CD4-positive, alpha-beta T cell treated with Interferon alpha-2 for 1 hour (primary cell): ENCODE measurements at regions not wholly inside any gene's neighbourhood (a gene's known extent, or its start where the extent isn't known, plus 50 kb on each side); places are given as distances from the start of the nearest gene placed in this dataset.
"Not testable (repeated sequence)": the region's sequence is repeated elsewhere in the genome, so short reads cannot be mapped to it uniquely, and the experiment has no call there.

Source experiments
- DNase-seq, 2 donors: peaks; one replicate each; pipeline ENCODE4 v3.0.0-alpha.2; 2020 to 2022

- DNase-seq = no peak
Observed at GRCh38 chr18:997499-997898, 92.8 kb downstream of the ADCYAP1 start.

- no peak for DNase-seq
Observed at GRCh38 chr18:998936-999335, 94.3 kb downstream of the ADCYAP1 start.

- DNase-seq = no peak
Observed at GRCh38 chr18:1002653-1003178, 98.0 kb downstream of the ADCYAP1 start.

GRCh38 chr18:1003499-1003898, 98.8 kb downstream of the ADCYAP1 start:
- no peak for DNase-seq

- no peak for DNase-seq
Observed at GRCh38 chr18:1006304-1006703, 101.6 kb downstream of the ADCYAP1 start.

GRCh38 chr18:1006965-1007364, 102.3 kb downstream of the ADCYAP1 start:
- DNase-seq = no peak

GRCh38 chr18:1011349-1011748, 106.7 kb downstream of the ADCYAP1 start:
- DNase-seq = no peak

GRCh38 chr18:1012775-1013174, 108.1 kb downstream of the ADCYAP1 start:
- DNase-seq = no peak

- no peak for DNase-seq
Observed at GRCh38 chr18:1013951-1014350, 109.3 kb downstream of the ADCYAP1 start.

- no peak for DNase-seq
Observed at GRCh38 chr18:1014509-1014908, 109.8 kb downstream of the ADCYAP1 start.

GRCh38 chr18:1014951-1015624, 110.4 kb downstream of the ADCYAP1 start:
- no peak for DNase-seq

- DNase-seq = no peak
Observed at GRCh38 chr18:1015777-1016176, 111.1 kb downstream of the ADCYAP1 start.

GRCh38 chr18:1017227-1018058, 112.8 kb downstream of the ADCYAP1 start:
- DNase-seq = no peak

GRCh38 chr18:1018181-1018681, 113.6 kb downstream of the ADCYAP1 start:
- DNase-seq = no peak

GRCh38 chr18:1019191-1019590, 114.5 kb downstream of the ADCYAP1 start:
- DNase-seq = no peak

- no peak for DNase-seq
Observed at GRCh38 chr18:1020731-1021344, 116.2 kb downstream of the ADCYAP1 start.

- DNase-seq = no peak
Observed at GRCh38 chr18:1026930-1027329, 122.3 kb downstream of the ADCYAP1 start.

- not testable (repeated sequence) for DNase-seq
Observed at GRCh38 chr18:1033092-1033491, 128.4 kb downstream of the ADCYAP1 start.

- DNase-seq = no peak
Observed at GRCh38 chr18:1034971-1035370, 130.3 kb downstream of the ADCYAP1 start.

- no peak for DNase-seq
Observed at GRCh38 chr18:1036926-1037325, 132.3 kb downstream of the ADCYAP1 start.

GRCh38 chr18:1037776-1038175, 133.1 kb downstream of the ADCYAP1 start:
- DNase-seq = no peak

- DNase-seq = no peak
Observed at GRCh38 chr18:1039421-1039820, 134.8 kb downstream of the ADCYAP1 start.

- DNase-seq = not testable (repeated sequence)
Observed at GRCh38 chr18:1043039-1043438, 138.4 kb downstream of the ADCYAP1 start.
